Lower lobe of right lung (tissue), 2 donors: ENCODE measurements at regions not wholly inside any gene's neighbourhood (a gene's known extent, or its start where the extent isn't known, plus 50 kb on each side); places are given as distances from the start of the nearest gene placed in this dataset.
"Not testable (repeated sequence)": the region's sequence is repeated elsewhere in the genome, so short reads cannot be mapped to it uniquely, and the experiment has no call there.

ENCODE experiments used
- ATAC-seq, 2 donors: fragments of 200-7000 bp; cut with Tn5 transposase; one replicate each; pipeline ENCODE4 v1.9.1; 2020 to 2022; ENCODE audit warnings: mild to moderate bottlenecking in 2 of 2, moderate library complexity in 2 of 2
- DNase-seq: peaks from one replicate; pipeline ENCODE4 v3.0.0-alpha.2; 2020
- H3K27ac ChIP-seq: fragments of 200-600 bp; one replicate; pipeline ENCODE4 v1.8.0; 2022
- H3K27me3 ChIP-seq: fragments of 200-600 bp; one replicate; pipeline ENCODE4 v1.8.0; 2022; ENCODE audit warnings: low read depth
- H3K36me3 ChIP-seq: fragments of 200-600 bp; one replicate; pipeline ENCODE4 v1.8.0; 2022; ENCODE audit warnings: mild to moderate bottlenecking
- H3K4me1 ChIP-seq: fragments of 200-600 bp; one replicate; pipeline ENCODE4 v1.8.0; 2022
- H3K4me3 ChIP-seq: fragments of 200-600 bp; one replicate; pipeline ENCODE4 v1.8.0; 2022; ENCODE audit warnings: mild to moderate bottlenecking
- H3K9me3 ChIP-seq: fragments of 200-600 bp; one replicate; pipeline ENCODE4 v1.8.0; 2022
- CTCF ChIP-seq: fragments of 200-600 bp; IDR thresholded peaks from one replicate; pipeline ENCODE4 v1.8.0; 2022; ENCODE audit warnings: antibody characterized with exemption, mild to moderate bottlenecking
- intact Hi-C: fragments of 100-400 bp; cut with DNase I; formaldehyde crosslinking; loops from one replicate; pipeline ENCODE4 v1.11.0; 2022
- donor health status: DM: no; HTN: yes; CAD: no; lungs with severe emphysema.

DNA sequence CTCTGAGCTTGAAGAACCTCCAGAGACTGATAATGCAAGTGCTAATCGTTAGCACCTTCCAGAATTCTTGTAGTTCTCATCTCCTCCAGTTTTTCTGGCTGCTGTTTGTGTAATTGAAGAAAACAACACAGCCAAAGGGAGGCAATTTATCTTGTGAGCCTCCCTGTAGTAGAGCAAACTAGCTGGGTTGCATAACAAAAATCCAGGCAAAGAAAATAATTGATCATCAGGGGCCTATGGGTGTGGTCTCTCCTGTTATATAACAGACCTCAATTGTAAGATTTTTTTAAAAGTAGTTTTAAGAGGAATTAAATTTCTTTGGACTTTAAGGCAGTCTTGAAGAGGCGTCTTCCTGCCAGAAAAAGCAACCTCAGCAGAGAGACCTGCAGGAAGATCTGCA lies 817.0 kb downstream of the CENPC start:
- Histone ChIP-seq H3K4me1 (no peaks in the 10 kb centered on the region), H3K27me3 (no peaks in the 10 kb centered on the region), H3K9me3 (no peaks in the 10 kb centered on the region), H3K27ac (no peak overlapping the region), H3K4me3 (no peak overlapping the region), H3K36me3 (no peaks in the 10 kb centered on the region)
- TF ChIP-seq CTCF, result no peak
- intact Hi-C loops, result no loop called here
- ATAC-seq (no peak), DNase-seq (no peak)

DNA sequence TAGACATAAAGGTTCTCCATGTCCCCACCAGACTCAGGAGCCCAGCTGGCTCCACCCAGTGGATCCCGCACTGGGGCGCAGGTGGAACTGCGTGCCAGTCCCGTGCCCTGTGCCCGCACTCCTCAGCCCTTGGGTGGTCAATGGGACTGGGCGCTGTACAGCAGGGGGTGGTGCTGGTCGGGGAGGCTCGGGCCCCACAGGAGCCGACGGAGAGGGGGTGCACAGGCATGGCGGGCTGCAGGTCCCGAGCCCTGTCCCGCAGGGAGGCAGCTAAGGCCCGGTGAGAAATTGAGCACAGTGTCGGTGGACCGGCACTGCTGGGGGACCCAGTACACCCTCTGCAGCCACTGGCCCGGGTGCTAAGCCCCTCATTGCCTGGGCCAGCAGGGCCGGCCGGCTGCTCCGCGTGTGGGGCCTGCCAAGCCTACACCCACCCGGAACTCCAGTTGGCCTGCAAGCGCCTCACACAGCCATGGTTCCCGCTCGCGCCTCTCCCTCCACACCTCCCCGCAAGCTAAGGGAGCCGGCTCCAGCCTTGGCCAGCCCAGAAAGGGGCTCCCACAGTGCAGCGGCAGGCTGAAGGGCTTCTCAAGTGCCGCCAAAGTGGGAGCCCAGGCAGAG lies 832.9 kb downstream of the CENPC start:
- H3K9me3 ChIP-seq, H3K4me3 ChIP-seq, DNase-seq, H3K27ac ChIP-seq, ATAC-seq, H3K4me1 ChIP-seq, H3K36me3 ChIP-seq, H3K27me3 ChIP-seq, intact Hi-C loops: not testable (repeated sequence)

DNA sequence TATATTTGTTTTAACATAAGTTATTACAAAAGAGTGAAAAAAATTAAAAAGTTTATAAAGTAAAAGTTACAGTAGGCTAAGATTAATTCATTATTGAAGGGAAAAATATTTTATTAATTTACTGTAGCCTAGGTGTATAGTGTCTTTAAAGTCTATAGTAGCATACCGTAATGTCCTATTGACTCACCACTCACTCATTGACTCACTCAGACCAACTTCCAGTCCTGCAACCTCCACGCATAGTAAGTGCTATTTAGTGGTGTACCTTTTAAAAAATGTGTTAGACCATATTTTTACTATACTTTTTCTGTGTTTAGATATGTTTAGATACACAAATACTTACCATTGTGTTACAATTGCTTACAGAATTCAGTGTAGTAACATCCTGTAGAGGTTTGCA lies 841.1 kb downstream of the CENPC start:
- H3K4me3 ChIP-seq, result no peak overlapping the region
- intact Hi-C loops, result no loop called here
- no peak overlapping the region for H3K27ac ChIP-seq
- H3K27me3 ChIP-seq, result no peaks in the 10 kb centered on the region
- H3K9me3 ChIP-seq, result no peaks in the 10 kb centered on the region
- ATAC-seq, result no peak
- H3K36me3 ChIP-seq, result no peaks in the 10 kb centered on the region
- no peak for DNase-seq
- H3K4me1 ChIP-seq, result no peaks in the 10 kb centered on the region
- no peak for TF ChIP-seq CTCF

DNA sequence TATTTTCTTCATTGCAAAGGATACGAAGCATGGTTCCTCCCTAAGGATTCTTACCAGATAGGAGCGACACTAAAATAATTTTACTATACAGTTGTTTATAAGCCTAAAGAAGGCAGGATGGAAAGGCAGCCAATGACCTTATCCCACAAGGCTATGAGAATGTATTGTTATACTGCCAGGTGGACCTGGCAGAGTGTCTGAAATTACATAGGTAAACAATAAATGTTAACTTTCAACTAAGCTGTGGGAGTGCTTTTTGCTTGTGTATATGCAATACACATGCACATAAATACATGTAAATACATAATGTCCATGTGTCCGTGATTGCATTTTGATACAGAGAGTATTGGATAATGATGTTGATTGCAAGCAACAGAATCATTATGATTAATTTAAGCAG lies 850.6 kb downstream of the CENPC start:
- H3K4me3 ChIP-seq, result no peak overlapping the region
- no peaks in the 10 kb centered on the region for H3K4me1 ChIP-seq
- H3K27me3 ChIP-seq, result no peaks in the 10 kb centered on the region
- no peak overlapping the region for H3K27ac ChIP-seq
- DNase-seq (no peak), ATAC-seq (no peak)
- H3K9me3 ChIP-seq, result no peaks in the 10 kb centered on the region
- no peak for TF ChIP-seq CTCF
- intact Hi-C loops, result no loop called here
- H3K36me3 ChIP-seq, result no peaks in the 10 kb centered on the region

DNA sequence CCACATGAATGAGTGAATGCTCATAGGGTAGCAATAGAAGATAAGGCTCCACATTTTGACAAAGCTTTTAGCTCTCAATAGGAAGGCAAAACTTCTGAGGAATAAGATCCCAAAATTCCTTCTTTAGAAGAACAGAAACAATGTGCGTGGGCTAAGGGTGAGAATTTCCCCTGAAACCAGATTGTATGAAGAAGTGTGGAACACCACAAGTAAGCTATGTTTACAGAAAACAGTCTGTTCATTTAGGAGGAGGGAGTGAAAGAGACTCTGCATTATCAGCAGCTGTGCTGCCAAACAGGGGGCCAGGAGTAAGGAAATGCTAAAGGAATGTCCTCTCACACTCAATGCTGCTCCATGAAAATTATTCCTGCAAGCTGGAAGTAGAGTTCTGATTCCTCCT lies 851.6 kb downstream of the CENPC start:
- H3K27ac ChIP-seq, result no peak overlapping the region
- H3K36me3 ChIP-seq, result no peaks in the 10 kb centered on the region
- ATAC-seq, result no peak
- no peak for TF ChIP-seq CTCF
- H3K27me3 ChIP-seq, result no peaks in the 10 kb centered on the region
- H3K9me3 ChIP-seq, result no peaks in the 10 kb centered on the region
- DNase-seq, result no peak
- intact Hi-C loops, result no loop called here
- no peaks in the 10 kb centered on the region for H3K4me1 ChIP-seq
- no peak overlapping the region for H3K4me3 ChIP-seq

GRCh38 chr4:66691101-66691500 lies 854.2 kb downstream of the CENPC start:
- H3K4me3 ChIP-seq, result no peak overlapping the region
- no peaks in the 10 kb centered on the region for H3K36me3 ChIP-seq
- no peak for DNase-seq
- H3K27me3 ChIP-seq, result no peaks in the 10 kb centered on the region
- no peaks in the 10 kb centered on the region for H3K4me1 ChIP-seq
- H3K9me3 ChIP-seq, result no peaks in the 10 kb centered on the region
- H3K27ac ChIP-seq, result no peak overlapping the region
- TF ChIP-seq CTCF, result no peak
- no peak for ATAC-seq
- intact Hi-C loops, result no loop called here
